COR-L47 (cell line): ENCODE measurements at regions not wholly inside any gene's neighbourhood (a gene's known extent, or its start where the extent isn't known, plus 50 kb on each side); places are given as distances from the start of the nearest gene placed in this dataset.

Experiments used
- DNase-seq: peaks from one replicate; lab custom pipeline; 2025; lab: John Stamatoyannopoulos, UW

DNA sequence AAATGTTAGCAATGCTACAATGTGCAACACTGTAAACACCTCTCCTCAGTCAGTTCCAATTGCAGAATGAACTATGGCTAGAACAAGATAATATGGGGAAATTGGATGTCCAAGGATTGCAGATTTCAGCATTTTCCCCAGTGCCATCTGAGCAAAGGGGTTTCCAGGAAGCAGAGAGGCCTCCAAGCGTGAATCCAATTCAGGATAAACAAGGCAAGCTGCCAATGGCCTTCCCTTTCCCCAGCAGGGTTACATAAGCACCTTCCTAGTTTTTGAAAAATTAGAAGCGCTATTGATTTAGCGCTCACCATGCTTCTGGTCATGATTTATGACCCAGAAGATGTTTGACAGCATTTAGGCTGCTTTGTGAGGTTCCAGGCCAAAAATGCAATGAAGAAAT is 223.0 kb upstream of the GATB start:
- peak; percentile 91 for DNase-seq

DNA sequence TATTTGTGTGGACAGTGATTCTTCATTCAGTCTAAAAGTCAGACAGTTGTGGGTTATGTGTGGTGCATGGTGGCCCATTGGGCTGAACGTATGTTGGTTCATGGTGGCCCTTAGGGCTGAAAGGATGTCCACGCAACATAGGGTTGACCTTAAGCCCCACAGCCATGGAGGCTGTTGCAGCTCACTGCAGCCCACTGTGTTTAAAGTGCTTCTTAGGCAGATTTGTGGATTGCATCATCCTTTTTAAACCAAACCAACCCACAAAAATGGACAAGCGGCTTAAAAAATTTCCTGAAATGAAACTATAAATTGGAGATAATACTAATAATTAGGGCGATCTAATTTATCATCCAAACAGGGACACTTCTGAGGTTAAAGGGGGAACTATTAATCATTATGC is 219.0 kb upstream of the GATB start:
- no peak for DNase-seq

DNA sequence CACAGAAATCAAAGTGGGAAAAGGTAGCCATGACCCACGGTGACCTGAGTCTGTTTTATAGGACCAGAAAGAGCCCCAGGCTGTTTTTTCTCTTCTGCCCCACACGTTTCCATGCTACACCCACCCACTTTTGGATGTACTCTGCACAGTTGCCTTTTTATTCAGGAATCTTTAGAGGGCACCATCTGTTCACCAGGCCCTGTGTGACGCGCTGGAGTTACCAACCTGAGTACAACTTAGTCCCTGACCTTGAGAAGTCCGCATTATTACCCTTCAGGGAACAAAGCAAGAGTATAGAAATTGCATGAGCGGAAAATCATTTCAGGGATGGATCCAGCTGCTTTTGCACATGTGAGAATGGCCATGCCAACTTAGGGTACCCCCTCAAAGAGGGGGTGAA is 207.8 kb upstream of the GATB start:
- no peak for DNase-seq

DNA sequence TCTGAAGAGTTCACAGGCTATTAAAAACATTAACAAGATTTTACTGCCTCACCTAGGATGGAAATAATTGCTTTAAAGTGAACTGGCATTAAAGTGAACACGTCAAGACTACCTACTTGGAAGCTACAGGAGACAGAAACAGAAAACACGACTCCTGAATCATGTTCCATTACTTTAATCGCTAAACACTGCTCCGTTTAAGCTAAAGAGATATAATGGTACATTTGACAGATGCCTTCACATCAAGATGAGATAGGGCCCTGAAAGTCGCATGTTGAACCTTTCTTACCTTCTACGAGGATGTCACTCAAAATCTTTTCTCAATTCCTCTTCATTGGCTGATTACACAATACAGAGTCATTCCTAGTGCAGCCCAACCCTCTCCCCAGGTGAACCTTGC is 206.3 kb upstream of the GATB start:
- no peak for DNase-seq

DNA sequence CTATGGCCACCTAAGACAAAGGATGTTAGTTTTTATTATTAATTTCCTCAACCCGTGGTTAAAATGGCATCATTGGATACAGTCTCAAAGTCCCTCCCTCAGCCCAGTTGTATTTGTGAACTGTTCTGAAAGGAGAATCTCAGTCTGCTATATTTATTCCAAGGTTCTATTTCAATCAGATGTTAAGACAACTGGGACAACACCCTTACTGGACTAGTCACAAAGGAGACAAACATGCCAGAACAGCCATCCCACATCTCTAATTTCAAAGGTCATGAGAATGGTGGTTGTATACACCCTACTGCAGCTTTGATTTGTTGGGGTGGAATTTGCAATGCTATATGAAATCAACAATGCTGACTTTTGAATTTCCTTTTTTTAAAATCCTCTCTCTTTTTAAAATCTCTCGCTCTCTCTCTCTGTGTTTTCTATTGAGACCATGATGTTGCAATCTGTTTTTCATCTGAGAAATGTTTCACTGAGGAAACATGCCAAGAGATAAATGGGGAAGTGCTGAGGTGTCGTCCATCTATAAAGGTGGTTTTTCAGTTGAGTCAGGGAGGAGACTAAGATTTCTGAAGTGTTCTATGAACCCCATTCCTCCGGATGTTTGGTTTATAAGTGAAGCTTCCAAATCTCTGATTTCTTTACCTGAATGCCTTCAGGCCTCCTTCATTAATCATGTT is 201.5 kb upstream of the GATB start:
- DNase-seq, result no peak

DNA sequence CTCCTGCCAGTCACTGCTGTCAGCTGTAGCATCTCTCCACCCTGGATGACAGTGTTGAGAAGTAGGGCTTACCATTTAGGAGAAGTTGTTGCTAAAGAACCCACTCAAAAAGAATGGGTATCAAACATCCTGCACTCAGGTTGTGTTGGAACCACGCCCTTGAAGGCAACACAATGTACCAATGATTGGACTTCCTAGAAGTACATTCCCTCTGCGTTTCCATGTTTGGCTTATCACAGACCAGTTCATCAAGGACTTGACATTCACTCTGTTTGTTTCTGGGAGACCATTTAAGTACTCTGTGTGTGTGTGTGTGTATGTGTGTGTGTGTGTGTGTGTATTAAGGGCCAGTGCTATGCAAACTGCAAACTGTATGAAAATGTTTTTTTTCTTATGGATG is 200.6 kb upstream of the GATB start:
- no peak for DNase-seq

DNA sequence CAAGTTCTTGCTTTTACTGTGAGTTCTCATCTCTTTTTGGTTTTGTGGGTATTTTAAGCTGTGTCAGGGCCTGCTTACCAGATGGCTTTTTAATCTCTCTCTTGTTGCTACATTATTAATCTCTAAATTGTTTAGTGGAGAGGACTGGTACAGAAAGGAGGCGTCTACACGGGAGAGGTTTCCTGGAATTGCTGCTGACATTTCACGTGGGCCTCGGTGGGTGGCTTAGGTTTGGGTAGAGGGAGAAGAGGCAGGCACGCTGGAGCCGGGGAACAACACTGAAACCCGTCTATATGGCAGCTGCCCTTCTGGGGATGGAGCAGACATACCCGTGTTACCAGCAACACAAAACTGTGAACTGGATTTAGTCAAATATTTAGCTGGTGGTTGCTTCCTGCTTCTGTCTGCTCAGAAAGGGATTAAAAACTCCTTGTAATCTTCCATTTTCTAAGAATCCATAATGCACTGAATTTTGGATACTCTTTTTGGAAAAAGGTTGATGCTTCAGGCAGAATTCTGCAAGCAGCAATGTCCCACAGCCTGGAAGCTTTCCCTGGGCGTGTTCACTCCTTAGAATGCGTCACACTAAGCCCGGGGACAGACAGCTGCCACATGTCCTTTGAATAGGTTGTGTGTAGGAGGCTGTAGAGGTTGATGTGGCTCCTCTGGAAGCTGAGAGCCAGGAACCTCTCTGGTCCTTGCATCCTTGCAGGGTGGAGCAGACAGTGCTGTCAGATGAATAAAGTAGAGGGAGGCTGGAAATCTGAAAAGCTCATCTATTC is 199.8 kb upstream of the GATB start:
- no peak for DNase-seq

DNA sequence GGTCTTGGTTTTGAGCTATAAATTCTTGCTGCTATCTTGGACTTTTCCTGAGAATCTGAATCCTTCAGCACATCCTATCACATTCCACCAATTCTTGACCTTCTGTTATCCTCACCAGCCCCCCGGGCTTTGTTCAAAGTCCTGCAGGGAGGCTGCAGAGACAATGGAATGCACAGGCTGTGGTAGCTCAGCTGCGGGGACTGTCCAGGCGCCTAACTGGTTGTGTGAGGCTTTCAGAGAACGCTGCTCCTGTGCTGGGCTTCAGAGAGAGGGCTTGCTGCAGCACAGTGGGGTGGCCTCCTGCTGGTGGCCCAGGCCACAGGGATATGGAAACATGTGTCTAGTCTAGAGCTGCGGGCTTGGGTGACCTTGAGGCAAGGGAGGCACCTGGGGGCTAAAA is 196.3 kb upstream of the GATB start:
- no peak for DNase-seq

DNA sequence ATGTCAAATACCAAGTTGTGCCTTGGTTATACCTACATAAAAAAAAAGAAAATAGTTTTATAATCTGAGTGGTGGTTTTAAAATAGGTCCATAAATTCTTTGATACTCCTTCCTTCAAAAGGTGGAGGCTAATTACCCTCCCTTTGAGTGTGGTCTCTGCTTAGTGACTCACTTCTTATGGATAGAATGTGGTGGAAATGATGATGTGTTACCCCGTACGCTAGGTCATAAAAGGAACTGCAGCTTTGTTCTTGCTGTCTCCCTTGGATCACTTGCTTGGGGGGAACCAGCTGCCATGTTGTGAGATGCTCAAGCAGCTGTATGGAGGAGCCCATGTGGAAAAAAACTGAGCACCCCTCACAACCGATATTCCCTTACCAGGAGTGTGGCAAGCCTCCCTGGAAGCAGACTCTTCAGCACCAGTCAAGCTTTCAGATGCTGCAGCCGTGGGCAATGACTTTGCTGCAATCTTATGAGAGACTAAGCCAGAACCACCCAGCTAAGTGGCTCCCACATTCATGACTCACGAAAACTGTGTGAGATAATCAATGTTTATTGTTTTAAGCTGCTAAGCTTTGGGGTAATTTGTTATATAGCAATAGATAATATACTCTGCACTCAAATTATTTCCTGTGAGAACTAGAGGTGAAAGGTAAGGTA is 195.0 kb upstream of the GATB start:
- no peak for DNase-seq

DNA sequence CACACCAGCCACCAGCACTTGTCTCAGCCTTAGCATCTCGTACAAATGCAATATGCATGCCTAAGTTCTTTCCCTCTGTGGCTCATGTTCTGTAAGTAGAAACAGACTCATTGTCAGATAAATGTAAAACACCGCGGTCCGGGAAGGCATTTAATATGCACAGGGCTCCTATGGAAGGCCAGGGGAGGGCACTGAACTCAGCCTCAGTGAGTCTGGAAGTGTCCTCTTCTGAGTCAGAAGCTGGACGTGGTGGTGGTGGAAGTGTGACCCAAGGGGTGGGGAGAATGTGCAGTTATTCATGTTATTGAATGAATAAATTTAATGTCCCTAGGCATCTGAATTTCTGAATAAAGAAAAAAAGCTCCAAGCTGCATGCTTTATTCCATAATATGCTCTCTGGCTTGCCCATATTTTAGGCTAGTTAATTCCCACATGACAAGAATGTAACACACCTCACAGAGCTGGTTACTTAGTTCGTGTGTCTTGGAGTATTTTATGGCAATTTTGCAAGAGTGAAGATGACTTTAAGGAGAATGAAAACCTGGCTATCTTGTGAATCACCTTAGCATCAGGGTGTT is 193.1 kb upstream of the GATB start:
- DNase-seq, result no peak

DNA sequence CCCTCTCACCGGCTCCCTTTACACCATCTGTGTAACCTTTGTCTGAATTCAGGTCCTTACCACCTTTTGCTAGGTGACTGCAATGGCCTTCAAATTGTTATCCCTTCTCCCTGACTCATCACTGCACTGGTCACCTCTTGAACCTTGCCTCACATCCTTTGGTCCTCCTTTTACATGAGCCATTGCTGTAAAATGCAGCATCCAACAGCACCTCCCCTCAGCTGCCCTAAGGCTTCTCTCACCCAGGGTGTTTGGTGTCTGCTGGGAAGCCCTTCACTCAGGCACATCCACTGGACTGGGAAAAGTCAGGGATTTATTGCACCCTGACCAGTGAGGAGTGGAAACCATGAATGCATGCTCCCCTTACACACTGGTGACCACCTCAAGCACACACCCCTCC is 192.5 kb upstream of the GATB start:
- DNase-seq, result no peak

DNA sequence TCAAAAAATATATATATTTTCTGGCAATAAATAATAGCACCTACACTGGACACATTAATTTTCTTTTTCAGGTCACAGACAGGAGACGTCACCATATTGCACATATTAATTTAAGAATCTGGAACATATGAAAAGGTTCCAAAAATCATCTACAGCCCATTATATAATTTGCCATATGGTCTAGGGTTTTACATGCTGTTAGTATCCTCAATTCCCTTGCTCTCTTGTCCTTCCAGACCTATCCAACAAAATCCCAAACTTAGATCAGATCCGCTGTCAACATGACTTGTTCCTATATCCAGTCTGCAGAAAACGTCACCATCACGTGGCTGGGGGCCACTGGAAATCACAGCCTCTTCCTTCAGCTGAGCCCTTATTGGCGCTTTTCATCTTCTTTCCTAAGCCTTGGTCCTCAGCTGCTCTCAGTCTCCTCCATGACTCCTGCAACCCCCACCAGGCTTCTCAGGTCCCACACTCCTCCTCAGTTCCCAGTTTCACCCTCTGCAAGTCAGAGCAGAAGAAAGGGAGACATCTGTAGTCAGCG is 192.0 kb upstream of the GATB start:
- DNase-seq, result no peak

DNA sequence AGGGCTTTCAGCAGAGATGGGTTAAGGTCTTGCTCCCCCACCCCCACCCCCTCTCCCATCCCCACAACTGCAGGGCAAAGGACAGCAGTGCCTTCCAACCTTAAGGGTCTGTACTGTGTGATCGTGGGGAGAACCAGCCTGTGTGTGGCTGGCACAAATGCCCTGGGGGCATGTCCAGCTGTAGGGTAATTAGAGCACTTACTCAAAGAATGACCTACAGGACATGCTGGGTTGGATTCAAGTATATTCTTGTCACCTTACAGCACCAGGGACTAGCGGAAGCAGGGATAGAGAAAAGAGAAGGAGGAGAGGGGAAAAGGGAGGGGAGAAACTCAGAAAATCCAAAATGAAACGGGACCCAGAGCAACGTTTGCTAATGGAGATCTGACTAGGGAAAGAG is 191.3 kb upstream of the GATB start:
- no peak for DNase-seq

DNA sequence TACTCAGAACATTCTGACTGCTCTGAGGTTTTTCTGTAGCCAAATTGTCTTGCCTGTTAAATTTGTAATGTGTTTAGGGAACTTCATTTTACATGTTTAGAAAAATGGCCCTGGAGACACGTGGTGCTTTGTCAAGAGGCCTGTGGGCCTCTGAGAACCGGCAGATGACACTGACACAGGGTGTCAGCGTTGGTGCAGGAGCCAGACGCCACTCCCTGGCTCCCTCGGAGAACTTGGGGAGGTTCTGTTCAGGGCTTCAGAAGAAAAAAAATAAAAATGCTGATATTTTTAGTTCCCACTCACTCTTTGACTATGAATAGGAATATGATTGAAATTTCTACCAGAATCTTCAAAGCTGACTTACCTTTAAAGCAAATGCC is 190.9 kb upstream of the GATB start:
- DNase-seq, result no peak

DNA sequence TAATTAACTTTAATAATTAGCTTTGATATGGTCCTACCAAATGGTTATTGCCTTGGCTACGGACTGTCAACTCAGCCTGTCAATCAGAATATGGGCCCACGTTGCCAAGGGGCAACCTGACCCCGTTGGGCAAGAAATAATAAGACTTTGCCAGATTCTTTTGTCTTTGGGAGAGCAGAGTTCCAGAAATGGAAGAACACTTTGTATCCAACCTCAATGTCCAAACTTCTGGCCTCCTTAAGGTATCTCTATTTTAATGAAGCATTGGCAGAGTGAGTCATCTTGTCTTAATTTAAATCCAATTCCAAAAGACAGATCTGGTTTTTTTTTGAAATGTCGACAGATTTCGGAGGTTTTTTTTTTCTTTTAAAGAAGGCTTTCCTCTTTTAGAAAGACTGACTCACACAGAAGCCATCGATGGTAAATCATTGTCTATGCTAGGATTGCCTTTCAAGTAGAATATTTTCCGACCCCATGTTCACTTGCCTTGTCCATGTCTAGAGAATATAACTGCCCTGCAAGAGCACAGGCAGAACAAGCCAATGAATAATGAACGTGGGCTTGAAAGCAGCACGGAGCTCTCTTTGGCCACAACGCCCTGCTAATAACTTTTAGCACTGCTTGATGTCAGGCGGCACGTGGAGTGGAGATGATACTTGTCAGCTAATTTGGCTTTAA is 190.3 kb upstream of the GATB start:
- no peak for DNase-seq

DNA sequence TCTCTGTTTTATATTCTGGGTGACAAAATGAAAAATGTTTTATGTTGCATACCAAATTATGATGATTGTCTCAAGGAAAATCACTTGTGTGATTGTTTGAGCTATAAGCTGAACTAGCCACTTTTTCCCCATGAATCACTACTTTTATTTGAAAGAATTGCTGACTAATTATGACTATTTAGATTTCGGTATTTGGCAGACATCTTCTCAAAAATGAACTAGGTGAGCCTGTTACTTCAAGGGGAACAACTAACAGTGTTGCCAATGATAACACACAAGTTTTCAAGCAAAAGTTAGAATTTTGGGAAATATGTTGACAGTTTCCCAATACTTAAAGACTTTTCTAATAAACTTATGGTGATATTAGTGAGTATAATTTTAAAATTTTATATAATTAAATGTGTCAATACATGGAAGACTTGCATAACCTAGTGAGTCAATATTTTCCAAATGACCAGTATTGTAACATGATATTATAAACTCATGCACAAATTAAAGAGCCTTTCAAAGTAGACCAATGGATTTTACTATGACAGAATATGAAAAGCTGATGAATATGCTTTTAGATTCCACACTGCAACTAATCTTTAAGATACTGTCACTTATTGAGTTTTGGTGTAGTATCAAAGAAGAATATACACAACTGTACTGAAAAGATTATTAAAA is 187.7 kb upstream of the GATB start:
- no peak for DNase-seq

DNA sequence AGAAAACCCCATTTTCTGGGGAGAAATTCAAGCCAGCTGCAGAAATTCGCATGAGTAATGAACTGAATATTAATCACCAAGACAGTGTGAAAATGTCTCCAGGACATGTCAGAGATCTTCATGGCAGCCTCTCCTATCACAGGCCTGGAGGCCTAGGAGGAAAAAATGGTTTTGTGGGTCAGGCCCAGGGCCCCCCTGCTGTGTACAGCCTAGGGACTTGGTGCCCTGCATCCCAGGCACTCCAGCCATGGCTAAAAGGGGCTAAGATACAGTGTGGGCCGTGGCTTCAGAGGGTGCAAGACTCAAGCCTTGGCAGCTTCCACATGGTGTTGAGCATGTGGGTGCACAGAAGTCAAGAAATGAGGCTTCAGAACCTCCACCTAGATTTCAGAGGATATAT is 185.9 kb upstream of the GATB start:
- no peak for DNase-seq

DNA sequence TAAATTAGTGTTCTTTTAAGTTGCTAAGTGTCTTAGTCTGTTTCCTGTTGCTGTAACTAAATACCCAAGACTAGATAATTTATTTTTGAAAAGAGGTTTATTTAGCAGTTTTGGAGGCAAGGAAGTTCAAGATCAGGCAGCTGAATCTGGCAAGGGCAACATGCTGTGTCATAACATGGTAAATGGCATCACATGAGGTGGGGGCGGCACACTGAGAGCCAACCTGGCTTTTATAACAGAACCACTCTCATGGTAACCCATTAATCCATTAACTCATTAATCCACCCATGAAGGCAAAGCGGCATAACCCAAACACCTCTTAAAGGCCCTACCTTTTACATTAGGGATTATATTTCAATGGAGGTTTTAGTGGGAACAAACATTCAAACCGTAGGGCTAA is 182.2 kb upstream of the GATB start:
- DNase-seq, result no peak

DNA sequence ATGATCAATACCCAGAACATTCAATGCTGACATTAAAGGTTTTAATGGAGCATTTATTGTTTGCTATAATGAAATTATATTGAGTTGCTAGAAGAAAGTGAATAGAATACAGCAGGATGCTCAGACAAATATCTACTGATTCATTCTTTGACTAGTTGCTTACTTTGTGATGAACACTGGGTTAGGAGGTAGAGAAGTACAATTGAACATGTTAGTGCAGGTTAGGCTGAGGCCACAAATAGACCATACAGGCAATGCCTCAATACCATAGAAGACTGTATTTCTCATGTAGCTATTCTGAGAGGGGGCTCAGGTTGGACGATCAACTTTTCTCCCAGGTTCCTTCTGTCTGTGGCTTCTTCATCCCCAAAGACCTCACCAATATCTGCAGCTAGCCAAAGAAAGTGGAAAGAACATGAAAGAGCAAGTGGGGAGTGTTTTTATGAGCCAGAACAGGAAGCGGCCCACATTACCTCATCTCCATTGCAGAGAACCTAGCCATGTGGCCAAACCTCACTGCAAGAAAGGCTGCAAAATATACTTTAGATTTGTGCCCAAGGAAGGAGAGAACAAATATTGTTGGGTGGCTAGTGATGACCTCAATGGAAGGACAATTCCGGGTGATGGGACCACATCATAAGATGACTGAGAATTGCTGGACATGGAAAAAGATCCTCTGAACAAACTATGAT is 180.3 kb upstream of the GATB start:
- no peak for DNase-seq

DNA sequence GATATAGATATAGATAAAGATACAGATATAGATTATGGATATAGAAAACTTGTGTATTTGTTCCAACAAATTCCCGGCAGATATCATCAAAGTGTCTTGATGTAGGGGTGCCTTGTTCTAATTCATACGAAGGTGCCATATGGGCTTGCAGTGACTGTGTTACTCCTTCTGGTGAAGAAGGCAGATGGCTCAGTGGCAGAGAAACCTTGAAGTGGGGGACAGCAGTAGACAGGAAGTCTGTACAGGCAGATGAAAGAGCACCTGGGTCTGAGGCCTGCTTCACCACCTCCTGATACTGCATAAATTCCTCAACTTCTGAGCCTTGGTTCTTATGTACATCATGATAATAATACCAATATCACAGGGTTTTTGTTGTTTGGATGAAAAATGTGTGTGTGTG is 179.5 kb upstream of the GATB start:
- no peak for DNase-seq

DNA sequence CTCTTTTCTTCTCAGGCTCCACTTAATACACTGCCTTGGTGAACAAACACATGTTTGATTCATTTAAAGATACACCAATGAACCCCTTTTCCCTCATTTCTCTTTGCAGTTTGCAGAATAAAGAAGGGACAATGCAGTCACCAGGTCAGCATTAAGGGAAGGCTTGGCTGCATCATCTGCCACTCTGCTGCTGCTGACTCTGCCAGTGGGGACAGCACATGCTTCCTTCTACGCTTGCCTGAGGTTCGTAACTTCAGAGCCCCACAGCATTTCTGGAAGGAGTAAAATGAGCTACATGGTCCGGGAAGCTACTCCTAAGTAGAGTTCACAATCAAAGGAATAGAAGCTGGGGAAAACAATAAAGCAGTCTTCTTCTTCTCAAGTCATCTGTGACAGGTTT is 178.9 kb upstream of the GATB start:
- DNase-seq, result no peak
